ENCODE measurements at regions not wholly inside any gene's neighbourhood (a gene's known extent, or its start where the extent isn't known, plus 50 kb on each side); places are given as distances from the start of the nearest gene placed in this dataset.
"Not testable (repeated sequence)": the region's sequence is repeated elsewhere in the genome, so short reads cannot be mapped to it uniquely, and the experiment has no call there.

GRCh38 chr16:63769211-63769610 is 1352.7 kb downstream of the CDH11 start:
- DNase-seq, result no peak

GRCh38 chr16:63760246-63760645 is 1361.6 kb downstream of the CDH11 start:
- DNase-seq, result not testable (repeated sequence)

GRCh38 chr16:63752347-63752746 is 1369.5 kb downstream of the CDH11 start:
- no peak for DNase-seq

GRCh38 chr16:63749276-63749675 is 1372.6 kb downstream of the CDH11 start:
- no peak for DNase-seq

- no peak for DNase-seq
Observed at GRCh38 chr16:63745456-63745855, 1376.4 kb downstream of the CDH11 start.

GRCh38 chr16:63744077-63744874 is 1377.6 kb downstream of the CDH11 start:
- no peak for DNase-seq

- no peak for DNase-seq
Observed at GRCh38 chr16:63742150-63742549, 1379.7 kb downstream of the CDH11 start.

GRCh38 chr16:63737633-63738032 is 1384.2 kb downstream of the CDH11 start:
- no peak for DNase-seq

- DNase-seq, result no peak
Observed at GRCh38 chr16:63735456-63735855, 1386.4 kb downstream of the CDH11 start.

GRCh38 chr16:63720848-63721247 is 1401.0 kb downstream of the CDH11 start:
- DNase-seq, result no peak

- no peak for DNase-seq
Observed at GRCh38 chr16:63719926-63720325, 1401.9 kb downstream of the CDH11 start.

GRCh38 chr16:63717806-63718205 is 1404.1 kb downstream of the CDH11 start:
- no peak for DNase-seq

GRCh38 chr16:63714876-63715275 is 1407.0 kb downstream of the CDH11 start:
- DNase-seq, result peak; percentile 13

GRCh38 chr16:63712725-63713124 is 1409.1 kb downstream of the CDH11 start:
- no peak for DNase-seq

- no peak for DNase-seq
Observed at GRCh38 chr16:63703612-63704011, 1418.3 kb downstream of the CDH11 start.

GRCh38 chr16:63702981-63703590 is 1418.8 kb downstream of the CDH11 start:
- DNase-seq, result no peak

GRCh38 chr16:63697736-63698135 is 1424.1 kb downstream of the CDH11 start:
- no peak for DNase-seq

GRCh38 chr16:63695347-63695746 is 1426.5 kb downstream of the CDH11 start:
- no peak for DNase-seq

GRCh38 chr16:63690961-63691360 is 1430.9 kb downstream of the CDH11 start:
- DNase-seq, result no peak

GRCh38 chr16:63690267-63690666 is 1431.6 kb downstream of the CDH11 start:
- DNase-seq, result no peak

- DNase-seq, result no peak
Observed at GRCh38 chr16:63689068-63689467, 1432.8 kb downstream of the CDH11 start.

- DNase-seq, result no peak
Observed at GRCh38 chr16:63684149-63685101, 1437.4 kb downstream of the CDH11 start.

- no peak for DNase-seq
Observed at GRCh38 chr16:63682844-63683243, 1439.0 kb downstream of the CDH11 start.
